ENCODE measurements at regions not wholly inside any gene's neighbourhood (a gene's known extent, or its start where the extent isn't known, plus 50 kb on each side); places are given as distances from the start of the nearest gene placed in this dataset.

GRCh38 chr5:169494941-169495548 is 88.5 kb upstream of the SPDL1 start:
- Histone ChIP-seq H3K36me3 (no peaks in the 10 kb centered on the region), H3K9me3 (no peaks in the 10 kb centered on the region), H3K27me3 (peaks cover 12% of the 10 kb centered on the region; the same call in 1 of the 2 replicates), H3K4me3 (ENCODE audit: low read depth, low read length) (no peak overlapping the region), H3K4me1 (no peaks in the 10 kb centered on the region)
- TF ChIP-seq CTCF (IDR thresholded peaks at IDR 0.05; ENCODE audit: low read depth, low read length) = no peak
- no peak for DNase-seq

- Histone ChIP-seq H3K27me3 (peaks cover 7% of the 10 kb centered on the region; the same call in 1 of the 2 replicates), H3K9me3 (no peaks in the 10 kb centered on the region), H3K4me3 (ENCODE audit: low read depth, low read length) (no peak overlapping the region), H3K4me1 (no peaks in the 10 kb centered on the region), H3K36me3 (no peaks in the 10 kb centered on the region)
- no peak for TF ChIP-seq CTCF (IDR thresholded peaks at IDR 0.05; ENCODE audit: low read depth, low read length)
- DNase-seq = no peak
These were observed 89.1 kb upstream of the SPDL1 start for GRCh38 chr5:169494383-169494935.

GRCh38 chr5:169474226-169474625 is 109.3 kb upstream of the SPDL1 start:
- no peaks in the 10 kb centered on the region for H3K4me1 ChIP-seq
- no peaks in the 10 kb centered on the region for H3K36me3 ChIP-seq
- TF ChIP-seq CTCF (IDR thresholded peaks at IDR 0.05; ENCODE audit: low read depth, low read length) = no peak
- no peak for DNase-seq
- no peaks in the 10 kb centered on the region for H3K9me3 ChIP-seq
- no peak overlapping the region for H3K4me3 ChIP-seq (ENCODE audit: low read depth, low read length)
- peaks cover 5% of the 10 kb centered on the region for H3K27me3 ChIP-seq

GRCh38 chr5:169472544-169472943 is 111.0 kb upstream of the SPDL1 start:
- TF ChIP-seq CTCF (IDR thresholded peaks at IDR 0.05; ENCODE audit: low read depth, low read length) = no peak
- no peak overlapping the region for H3K4me3 ChIP-seq (ENCODE audit: low read depth, low read length)
- DNase-seq = no peak
- H3K9me3 ChIP-seq = no peaks in the 10 kb centered on the region
- no peaks in the 10 kb centered on the region for H3K4me1 ChIP-seq
- peaks cover 5% of the 10 kb centered on the region for H3K27me3 ChIP-seq
- no peaks in the 10 kb centered on the region for H3K36me3 ChIP-seq

GRCh38 chr5:169471021-169471420 is 112.6 kb upstream of the SPDL1 start:
- no peak overlapping the region for H3K4me3 ChIP-seq (ENCODE audit: low read depth, low read length)
- no peaks in the 10 kb centered on the region; the same call in none of the 2 replicates for H3K9me3 ChIP-seq
- peaks cover 8% of the 10 kb centered on the region for H3K27me3 ChIP-seq
- no peak for DNase-seq
- no peak for TF ChIP-seq CTCF (IDR thresholded peaks at IDR 0.05; ENCODE audit: low read depth, low read length)
- H3K4me1 ChIP-seq = no peaks in the 10 kb centered on the region
- no peaks in the 10 kb centered on the region for H3K36me3 ChIP-seq

GRCh38 chr5:169467041-169467771 is 116.4 kb upstream of the SPDL1 start:
- H3K4me3 ChIP-seq (ENCODE audit: low read depth, low read length) = no peak overlapping the region
- DNase-seq = no peak
- no peaks in the 10 kb centered on the region for H3K4me1 ChIP-seq
- no peak for TF ChIP-seq CTCF (IDR thresholded peaks at IDR 0.05; ENCODE audit: low read depth, low read length)
- H3K36me3 ChIP-seq = no peaks in the 10 kb centered on the region
- no peaks in the 10 kb centered on the region; the same call in none of the 2 replicates for H3K9me3 ChIP-seq
- peaks cover 11% of the 10 kb centered on the region for H3K27me3 ChIP-seq

Data from BE2C (cell line).